ENCODE measurements at regions not wholly inside any gene's neighbourhood (a gene's known extent, or its start where the extent isn't known, plus 50 kb on each side); places are given as distances from the start of the nearest gene placed in this dataset.

DNA sequence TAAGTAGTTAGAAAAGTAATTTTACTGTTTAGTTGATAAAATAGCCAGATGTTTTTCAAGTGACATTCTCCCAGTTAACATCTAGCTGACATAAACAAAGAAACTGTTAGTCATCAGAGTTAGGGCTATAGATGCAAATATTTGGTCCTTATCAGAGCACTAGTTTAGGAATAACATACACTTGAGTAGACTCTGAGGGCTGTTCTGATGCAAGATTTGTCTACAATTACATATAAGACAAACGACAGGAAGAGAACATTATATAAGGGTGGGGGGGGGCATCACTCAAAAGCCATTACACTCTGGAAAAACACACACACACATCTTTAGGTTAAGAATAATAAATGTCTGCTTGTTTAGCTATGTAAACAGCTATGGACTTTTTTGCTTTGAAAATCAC lies 554.4 kb upstream of the LRRTM1 start:
- no peak for DNase-seq (ENCODE audit: low spot score)

DNA sequence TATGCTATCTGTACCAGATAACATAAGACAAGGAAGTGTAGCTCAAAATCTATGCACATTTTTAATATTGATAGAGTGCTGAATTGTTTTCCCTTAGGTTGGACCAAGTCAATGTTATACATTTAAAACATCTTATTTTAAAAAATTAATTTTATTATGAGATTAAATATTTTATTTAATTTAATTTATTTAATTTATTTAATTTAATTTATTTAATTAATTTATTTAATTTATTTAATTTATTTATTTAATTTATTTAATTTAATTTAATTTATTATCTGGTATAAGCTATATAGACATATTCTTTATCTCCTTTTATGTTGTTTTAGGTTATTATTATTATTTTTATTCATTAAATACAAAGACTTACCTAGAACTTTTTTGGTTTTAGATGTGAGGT lies 551.7 kb upstream of the LRRTM1 start:
- DNase-seq (ENCODE audit: low spot score) (no peak), ATAC-seq (ENCODE audit: low FRiP score) (no peak)
- TF ChIP-seq, protein P1, sequence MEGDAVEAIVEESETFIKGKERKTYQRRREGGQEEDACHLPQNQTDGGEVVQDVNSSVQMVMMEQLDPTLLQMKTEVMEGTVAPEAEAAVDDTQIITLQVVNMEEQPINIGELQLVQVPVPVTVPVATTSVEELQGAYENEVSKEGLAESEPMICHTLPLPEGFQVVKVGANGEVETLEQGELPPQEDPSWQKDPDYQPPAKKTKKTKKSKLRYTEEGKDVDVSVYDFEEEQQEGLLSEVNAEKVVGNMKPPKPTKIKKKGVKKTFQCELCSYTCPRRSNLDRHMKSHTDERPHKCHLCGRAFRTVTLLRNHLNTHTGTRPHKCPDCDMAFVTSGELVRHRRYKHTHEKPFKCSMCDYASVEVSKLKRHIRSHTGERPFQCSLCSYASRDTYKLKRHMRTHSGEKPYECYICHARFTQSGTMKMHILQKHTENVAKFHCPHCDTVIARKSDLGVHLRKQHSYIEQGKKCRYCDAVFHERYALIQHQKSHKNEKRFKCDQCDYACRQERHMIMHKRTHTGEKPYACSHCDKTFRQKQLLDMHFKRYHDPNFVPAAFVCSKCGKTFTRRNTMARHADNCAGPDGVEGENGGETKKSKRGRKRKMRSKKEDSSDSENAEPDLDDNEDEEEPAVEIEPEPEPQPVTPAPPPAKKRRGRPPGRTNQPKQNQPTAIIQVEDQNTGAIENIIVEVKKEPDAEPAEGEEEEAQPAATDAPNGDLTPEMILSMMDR (IDR thresholded peaks at IDR 0.05): no peak

More for the DNA sequence above, 554.4 kb upstream of the LRRTM1 start:
- TF ChIP-seq, protein P1 (IDR thresholded peaks at IDR 0.05): no peak
- ATAC-seq (ENCODE audit: low FRiP score): no peak

DNA sequence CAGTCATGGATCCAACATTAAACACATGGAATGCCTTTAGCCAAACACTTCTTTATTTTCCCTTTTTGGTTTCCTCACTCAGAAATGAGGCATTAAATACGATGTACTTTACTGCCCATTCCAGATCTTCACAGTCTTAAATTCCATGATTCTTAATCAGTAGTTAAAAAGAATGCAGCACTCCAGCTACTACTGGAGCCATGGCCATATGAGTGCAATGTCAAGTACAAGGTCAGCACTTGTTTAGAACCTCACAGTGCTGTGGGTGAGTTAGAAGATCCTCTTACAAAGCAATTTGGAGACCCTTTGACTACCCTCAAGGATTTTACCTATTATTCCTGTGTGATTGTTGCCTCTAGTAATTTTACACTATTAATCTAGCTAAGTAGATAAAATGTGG lies 550.3 kb upstream of the LRRTM1 start:
- DNase-seq (ENCODE audit: low spot score) (no peak), ATAC-seq (ENCODE audit: low FRiP score) (no peak)
- TF ChIP-seq, protein P1 (IDR thresholded peaks at IDR 0.05): no peak

- TF ChIP-seq, protein P1 (IDR thresholded peaks at IDR 0.05): no peak
- ATAC-seq (ENCODE audit: low FRiP score) (no peak), DNase-seq (ENCODE audit: low spot score) (no peak)
Observed at GRCh38 chr2:80852808-80853139, 548.2 kb upstream of the LRRTM1 start.

- TF ChIP-seq, protein P1 (IDR thresholded peaks at IDR 0.05): no peak
- no peak for DNase-seq (ENCODE audit: low spot score)
- no peak for ATAC-seq (ENCODE audit: low FRiP score)
Observed at GRCh38 chr2:80852079-80852807, 547.7 kb upstream of the LRRTM1 start.

- DNase-seq (ENCODE audit: low spot score) (no peak), ATAC-seq (ENCODE audit: low FRiP score) (no peak)
- TF ChIP-seq, protein P1 (IDR thresholded peaks at IDR 0.05): no peak
Observed at GRCh38 chr2:80830891-80831290, 526.3 kb upstream of the LRRTM1 start.

DNA sequence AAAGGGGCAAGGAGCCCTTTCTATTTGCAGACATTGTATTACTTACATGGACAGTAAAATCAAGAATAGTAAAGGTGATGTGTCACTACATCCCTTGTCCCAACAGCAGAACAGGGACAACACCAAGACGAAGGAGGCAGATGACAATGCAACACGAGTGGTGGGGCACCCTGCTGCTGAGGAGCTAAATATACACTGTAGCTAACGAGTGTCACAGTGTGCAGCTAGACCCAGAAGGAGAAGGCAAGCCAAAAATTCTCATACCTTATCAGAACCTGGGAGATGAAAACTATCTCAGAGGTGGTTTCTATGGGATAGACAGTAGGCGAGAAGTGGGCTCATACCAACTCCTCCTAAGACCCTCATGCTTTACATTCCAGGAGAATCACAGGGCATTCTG lies 518.4 kb upstream of the LRRTM1 start:
- no peak for DNase-seq (ENCODE audit: low spot score)

More for the DNA sequence above, 518.4 kb upstream of the LRRTM1 start:
- no peak for ATAC-seq (ENCODE audit: low FRiP score)
- TF ChIP-seq, protein P1 (IDR thresholded peaks at IDR 0.05): no peak

All from omental fat pad (tissue), 3 donors.